H1 (cell line): ENCODE measurements at regions not wholly inside any gene's neighbourhood (a gene's known extent, or its start where the extent isn't known, plus 50 kb on each side); places are given as distances from the start of the nearest gene placed in this dataset.

Experiments used
- CTCF ChIA-PET: fragments of 300-600 bp; sonication (Branson Sonifier 250); formaldehyde crosslinking; loops from one replicate; lab custom pipeline; 2021; ENCODE audit not compliant: partially characterized antibody; lab: Charles Lee
- POLR2A ChIA-PET: fragments of 300-600 bp; sonication (Branson Sonifier 250); formaldehyde crosslinking; loops from one replicate; lab custom pipeline; 2021; ENCODE audit warnings: inconsistent platforms; ENCODE audit not compliant: partially characterized antibody; lab: Charles Lee
- DNase-seq, 2 experiments: peaks; one replicate each; pipeline versions ENCODE4 v3.0.0 to v3.0.0-alpha.2; 2010 to 2022; ENCODE audit warnings: low spot score in 2 of 2, low read depth in 1 of 2, mixed read lengths in 1 of 2
- FAIRE-seq: peaks from 2 replicates; lab custom pipeline; 2011; peaks lifted over from hg19 to GRCh38; lab: Jason Lieb, UNC
- H2AFZ ChIP-seq: 2 replicates; pipeline ENCODE4 v1.8.1; 2012; ENCODE audit warnings: low read length, inconsistent platforms
- H2AK5ac ChIP-seq: 2 replicates; pipeline ENCODE4 v1.6.1; 2013; ENCODE audit warnings: low read depth, low read length
- H2BK120ac ChIP-seq: replicated peaks from 2 replicates; pipeline ENCODE3; 2013; ENCODE audit warnings: low read depth, low read length, inconsistent platforms
- H2BK12ac ChIP-seq: 2 replicates; pipeline ENCODE4 v1.6.1; 2013; ENCODE audit warnings: low read depth, low read length
- H2BK15ac ChIP-seq: 2 replicates; pipeline ENCODE4 v1.6.1; 2013; ENCODE audit warnings: low read length
- H2BK20ac ChIP-seq: 2 replicates; pipeline ENCODE4 v1.6.1; 2013; ENCODE audit warnings: low read length
- H2BK5ac ChIP-seq: 2 replicates; pipeline ENCODE4 v1.6.1; 2013; ENCODE audit warnings: low read depth, low read length
- H3K14ac ChIP-seq: 2 replicates; pipeline ENCODE4 v1.6.1; 2013; ENCODE audit warnings: inconsistent platforms; ENCODE audit not compliant: insufficient read length
- H3K18ac ChIP-seq: 2 replicates; pipeline ENCODE4 v1.6.1; 2013; ENCODE audit warnings: low read length; ENCODE audit errors: extremely low read depth
- H3K23ac ChIP-seq: 2 replicates; pipeline ENCODE4 v1.6.1; 2013; ENCODE audit warnings: inconsistent platforms; ENCODE audit not compliant: insufficient read length
- H3K23me2 ChIP-seq: 2 replicates; pipeline ENCODE4 v1.6.1; 2013; ENCODE audit warnings: low read depth, low read length
- H3K27ac ChIP-seq: 2 replicates; pipeline ENCODE4 v1.6.1; 2011; ENCODE audit warnings: low read depth, low read length, inconsistent platforms
- H3K27me3 ChIP-seq, 4 experiments: replicated peaks in 1 of 4; 1 replicate in 1 of 4; 2 replicates in 3 of 4; pipeline versions ENCODE4 v1.6.1 to v1.8.1; 2011 to 2013; ENCODE audit warnings: low read length in 3 of 4, mild to moderate bottlenecking in 3 of 4, inconsistent platforms in 2 of 4, mixed read lengths in 2 of 4, moderate library complexity in 1 of 4; ENCODE audit not compliant: control insufficient read depth in 3 of 4, insufficient read depth in 3 of 4; ENCODE audit errors: extremely low read depth in 1 of 4
- H3K36me3 ChIP-seq, 4 experiments: 2 replicates each; pipeline versions ENCODE4 v1.6.1 to v1.8.1; 2011 to 2013; ENCODE audit warnings: mild to moderate bottlenecking in 4 of 4, low read length in 3 of 4, moderate library complexity in 2 of 4, control low read depth in 1 of 4, inconsistent platforms in 1 of 4; ENCODE audit not compliant: insufficient read depth in 4 of 4, control insufficient read depth in 2 of 4
- H3K4ac ChIP-seq: replicated peaks from 2 replicates; pipeline ENCODE3; 2013; ENCODE audit warnings: low read length, low read depth, mixed read lengths, inconsistent platforms; ENCODE audit not compliant: insufficient read length
- H3K4me1 ChIP-seq, 4 experiments: replicated peaks in 1 of 4; 1 replicate in 1 of 4; 2 replicates in 3 of 4; pipeline versions ENCODE4 v1.6.1 to v1.8.1; 2011 to 2013; ENCODE audit warnings: low read length in 3 of 4, inconsistent platforms in 2 of 4, mixed read lengths in 1 of 4; ENCODE audit not compliant: insufficient read depth in 4 of 4, control insufficient read depth in 3 of 4
- H3K4me2 ChIP-seq, 2 experiments: 2 replicates each; pipeline versions ENCODE4 v1.6.1 to v1.8.1; 2011 to 2013; ENCODE audit warnings: low read depth in 2 of 2, low read length in 2 of 2, control low read depth in 1 of 2, inconsistent platforms in 1 of 2, mild to moderate bottlenecking in 1 of 2; ENCODE audit not compliant: insufficient read depth in 1 of 2
- H3K4me3 ChIP-seq, 4 experiments: fragments of 200-600, 300-600 bp in 1 of 4; sonication (generic), shearing (Covaris generic), sonication (Bioruptor Twin) in 1 of 4; 2 replicates each; pipeline versions ENCODE4 v1.5.1 to v1.8.1; 2011 to 2016; ENCODE audit warnings: low read length in 4 of 4, low read depth in 3 of 4, control low read depth in 2 of 4, inconsistent platforms in 2 of 4, mild to moderate bottlenecking in 2 of 4, mixed read lengths in 1 of 4, moderate library complexity in 1 of 4; ENCODE audit not compliant: insufficient read depth in 2 of 4; ENCODE audit errors: extremely low read depth in 1 of 4
- H3K56ac ChIP-seq: replicated peaks from 2 replicates; pipeline ENCODE3; 2013; ENCODE audit warnings: low read depth, mild to moderate bottlenecking, mixed read lengths, low read length, inconsistent platforms; ENCODE audit not compliant: insufficient read length
- H3K79me1 ChIP-seq: 2 replicates; pipeline ENCODE4 v1.6.1; 2013; ENCODE audit warnings: low read depth, low read length, control low read depth
- H3K79me2 ChIP-seq, 2 experiments: 2 replicates each; pipeline versions ENCODE4 v1.6.1 to v1.8.1; 2012 to 2013; ENCODE audit warnings: low read length in 2 of 2, mild to moderate bottlenecking in 2 of 2, inconsistent platforms in 1 of 2; ENCODE audit not compliant: insufficient read depth in 2 of 2, control insufficient read depth in 1 of 2
- H3K9ac ChIP-seq, 4 experiments: replicated peaks in 1 of 4; 1 replicate in 1 of 4; 2 replicates in 3 of 4; pipeline versions ENCODE4 v1.6.1 to v1.8.1; 2011 to 2013; ENCODE audit warnings: low read depth in 3 of 4, low read length in 3 of 4, control low read depth in 2 of 4, mild to moderate bottlenecking in 2 of 4, moderate library complexity in 2 of 4, inconsistent platforms in 1 of 4; ENCODE audit errors: extremely low read depth in 1 of 4
- H3K9me3 ChIP-seq, 2 experiments: 2 replicates each; pipeline versions ENCODE4 v1.6.1 to v1.8.1; 2012 to 2013; ENCODE audit warnings: mild to moderate bottlenecking in 2 of 2, moderate library complexity in 2 of 2, control low read depth in 1 of 2, inconsistent platforms in 1 of 2, low read depth in 1 of 2, low read length in 1 of 2, mixed read lengths in 1 of 2; ENCODE audit not compliant: insufficient read depth in 2 of 2
- H4K20me1 ChIP-seq, 2 experiments: replicated peaks in 1 of 2; 2 replicates each; pipeline versions ENCODE3 to v1.8.1; 2011 to 2013; ENCODE audit warnings: inconsistent platforms in 2 of 2, low read length in 2 of 2, mild to moderate bottlenecking in 1 of 2; ENCODE audit not compliant: insufficient read depth in 2 of 2, control insufficient read depth in 1 of 2
- H4K5ac ChIP-seq: 2 replicates; pipeline ENCODE4 v1.6.1; 2013; ENCODE audit warnings: low read length, low read depth, mixed read lengths, inconsistent platforms; ENCODE audit not compliant: insufficient read length
- H4K8ac ChIP-seq: 2 replicates; pipeline ENCODE4 v1.8.0; 2013; ENCODE audit warnings: mild to moderate bottlenecking, moderate library complexity, low read length, inconsistent platforms; ENCODE audit not compliant: insufficient read depth; ENCODE audit errors: extremely low read depth
- H4K91ac ChIP-seq: replicated peaks from 2 replicates; pipeline ENCODE3; 2013; ENCODE audit warnings: low read length, mixed read lengths, inconsistent platforms; ENCODE audit not compliant: insufficient read length
- ASH2L ChIP-seq: fragments of 200-600, 300-600 bp; sonication (generic); IDR thresholded peaks from one replicate; pipeline ENCODE4 v1.7.1; 2017; ENCODE audit warnings: low read length
- ATF3 ChIP-seq: IDR thresholded peaks from 2 replicates; pipeline ENCODE4 v1.6.1; 2011; ENCODE audit warnings: low read depth, mild to moderate bottlenecking, low read length; ENCODE audit not compliant: insufficient read depth
- CBX8 ChIP-seq: fragments of 300-800, 300-1000 bp; sonication (generic); IDR thresholded peaks from 2 replicates; pipeline ENCODE4 v1.7.1; 2016; ENCODE audit warnings: low read depth, low read length, borderline replicate concordance
- CREB1 ChIP-seq: IDR thresholded peaks from 2 replicates; pipeline ENCODE4 v1.6.1; 2012; ENCODE audit warnings: inconsistent platforms
- EZH2 ChIP-seq: fragments of 200-600 bp; sonication (generic); IDR thresholded peaks from 2 replicates; pipeline ENCODE4 v1.7.1; 2012; ENCODE audit warnings: low read depth, mild to moderate bottlenecking, moderate library complexity, low read length, inconsistent platforms; ENCODE audit not compliant: severe bottlenecking
- JUN ChIP-seq: IDR thresholded peaks from 2 replicates; pipeline ENCODE4 v1.6.1; 2011; ENCODE audit warnings: low read depth, mild to moderate bottlenecking, improper control_type of control experiment, low read length
- JUND ChIP-seq: IDR thresholded peaks from 2 replicates; pipeline ENCODE4 v1.6.1; 2011; ENCODE audit warnings: mild to moderate bottlenecking, improper control_type of control experiment, low read length
- KDM1A ChIP-seq: fragments of 200-600, 300-600 bp; sonication (generic); IDR thresholded peaks from 2 replicates; pipeline ENCODE4 v1.7.1; 2016; ENCODE audit warnings: mild to moderate bottlenecking, low read length, borderline replicate concordance
- NRF1 ChIP-seq: IDR thresholded peaks from 2 replicates; pipeline ENCODE4 v1.6.1; 2011; ENCODE audit warnings: mild to moderate bottlenecking, low read depth, low read length, improper control_type of control experiment
- POU5F1 ChIP-seq: IDR thresholded peaks from 2 replicates; pipeline ENCODE4 v1.6.1; 2011; ENCODE audit warnings: low read depth, mild to moderate bottlenecking, low read length, moderate library complexity
- SIN3A ChIP-seq, 2 experiments: IDR thresholded peaks in 1 of 2; conservative IDR thresholded peaks in 1 of 2; 2 replicates each; pipeline ENCODE4 v1.6.1; 2011 to 2012; ENCODE audit warnings: low read length in 2 of 2, improper control_type of control experiment in 1 of 2, low read depth in 1 of 2, mild to moderate bottlenecking in 1 of 2
- SP2 ChIP-seq: IDR thresholded peaks from 2 replicates; pipeline ENCODE4 v1.6.1; 2012; ENCODE audit warnings: mild to moderate bottlenecking, low read length, inconsistent platforms
- YY1 ChIP-seq: IDR thresholded peaks from 2 replicates; pipeline ENCODE4 v1.6.1; 2011; ENCODE audit warnings: low read depth, mild to moderate bottlenecking, low read length
- WGBS, 2 experiments: shearing (Covaris generic) in 1 of 2; methylation state at CpG; one replicate each; pipeline versions ENCODE4 v1.1.6 to v1.1.7; 2013 to 2015; ENCODE audit warnings: low lambda C conversion rate in 2 of 2, mixed read lengths in 2 of 2, inconsistent platforms in 1 of 2, low coverage in 1 of 2, missing lambda C conversion rate in 1 of 2; ENCODE audit not compliant: insufficient replicate concordance in 2 of 2, insufficient coverage in 1 of 2, insufficient read length in 1 of 2; ENCODE audit errors: extremely low coverage in 1 of 2, missing lambda C conversion rate in 1 of 2; 5-methylcytosine and 5-hydroxymethylcytosine counted together
- TF ChIP-seq, protein P1 (sequence below): IDR thresholded peaks from 2 replicates; pipeline ENCODE4 v1.6.1; 2012; ENCODE audit warnings: inconsistent platforms
- TF ChIP-seq, protein P2 (sequence below): IDR thresholded peaks from 2 replicates; pipeline ENCODE4 v1.6.1; 2012; ENCODE audit warnings: inconsistent platforms

DNA sequence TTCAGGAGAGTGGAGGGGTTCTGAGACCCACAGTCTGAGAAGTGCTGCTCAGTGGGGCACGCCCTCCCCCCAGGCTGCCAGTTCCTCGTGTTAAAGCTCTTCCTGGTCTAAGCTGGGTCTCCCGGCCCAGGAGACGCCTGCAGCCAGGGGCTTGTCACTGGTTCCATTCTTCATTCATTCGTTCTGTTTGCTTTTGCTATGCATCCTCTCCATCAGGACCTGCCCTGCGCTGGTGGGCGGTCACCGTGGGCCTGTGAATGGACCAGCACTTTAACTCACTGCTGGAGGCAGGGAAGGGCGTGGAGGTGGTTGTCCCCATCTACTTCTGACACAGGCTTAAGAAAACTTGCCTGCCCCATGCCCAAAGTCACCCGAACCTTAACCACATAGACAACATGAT, 272.8 kb upstream of the HDAC4 start:
- CTCF ChIA-PET, result no interaction called here
- Histone ChIP-seq H4K8ac (no peak overlapping the region), H3K4me2 (no peak overlapping the region), H4K5ac (no peak overlapping the region), H3K18ac (no peak overlapping the region), H3K79me2 (no peaks in the 10 kb centered on the region), H3K14ac (no peak overlapping the region), H2BK12ac (no peak overlapping the region), H3K79me1 (no peaks in the 10 kb centered on the region), H3K9me3 (no peaks in the 10 kb centered on the region), H2BK20ac (no peak overlapping the region), H2AK5ac (no peak overlapping the region), H4K20me1 (no peaks in the 10 kb centered on the region), H2BK5ac (no peak overlapping the region), H3K56ac (no peak overlapping the region), H3K4me3 (no peak overlapping the region), H3K27me3 (no peaks in the 10 kb centered on the region), H3K23ac (no peak overlapping the region), H2BK15ac (no peak overlapping the region), H3K4me1 (no peaks in the 10 kb centered on the region), H2BK120ac (no peak overlapping the region), H3K27ac (no peak overlapping the region), H3K9ac (no peak overlapping the region), H2AFZ (no peak overlapping the region), H3K4ac (no peak overlapping the region), H3K23me2 (no peaks in the 10 kb centered on the region), H4K91ac (no peak overlapping the region), H3K36me3 (no peaks in the 10 kb centered on the region)
- POLR2A ChIA-PET, result no interaction called here
- DNase-seq (no peak), FAIRE-seq (no peak)
- WGBS, 2 experiments, result 95% methylated on average over 10 of the region's 10 CpGs; no CpG with 5 or more reads in 1 of the 2 experiments
- no peak for TF ChIP-seq CREB1
- TF ChIP-seq NRF1, result no peak
- TF ChIP-seq, protein P1, sequence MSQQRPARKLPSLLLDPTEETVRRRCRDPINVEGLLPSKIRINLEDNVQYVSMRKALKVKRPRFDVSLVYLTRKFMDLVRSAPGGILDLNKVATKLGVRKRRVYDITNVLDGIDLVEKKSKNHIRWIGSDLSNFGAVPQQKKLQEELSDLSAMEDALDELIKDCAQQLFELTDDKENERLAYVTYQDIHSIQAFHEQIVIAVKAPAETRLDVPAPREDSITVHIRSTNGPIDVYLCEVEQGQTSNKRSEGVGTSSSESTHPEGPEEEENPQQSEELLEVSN, result no peak
- TF ChIP-seq JUND, result no peak
- no peak for TF ChIP-seq CBX8
- TF ChIP-seq, protein P2, sequence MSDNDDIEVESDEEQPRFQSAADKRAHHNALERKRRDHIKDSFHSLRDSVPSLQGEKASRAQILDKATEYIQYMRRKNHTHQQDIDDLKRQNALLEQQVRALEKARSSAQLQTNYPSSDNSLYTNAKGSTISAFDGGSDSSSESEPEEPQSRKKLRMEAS, result no peak
- TF ChIP-seq JUN, result no peak
- no peak for TF ChIP-seq ASH2L
- no peak for TF ChIP-seq POU5F1
- TF ChIP-seq EZH2, result no peak
- no peak for TF ChIP-seq KDM1A
- no peak for TF ChIP-seq SP2
- TF ChIP-seq YY1, result no peak
- TF ChIP-seq SIN3A (conservative IDR thresholded peaks at IDR 0.05 in 1 of 2, IDR thresholded peaks at IDR 0.05 in 1 of 2; ENCODE audit: low read depth in 1 of 2, low read length in 2 of 2), result no peak
- no peak for TF ChIP-seq ATF3
